ENCODE measurements at regions not wholly inside any gene's neighbourhood (a gene's known extent, or its start where the extent isn't known, plus 50 kb on each side); places are given as distances from the start of the nearest gene placed in this dataset.

GRCh38 chr21:25313829-25314228, 293.5 kb downstream of the MRPL39 start:
- TF ChIP-seq PBX3 (CRISPR knock-in tag; IDR thresholded peaks at IDR 0.05) (no peak), ZNF449 (tag by site-specific recombination; IDR thresholded peaks at IDR 0.05) (no peak), ZSCAN5A (tag by site-specific recombination; IDR thresholded peaks at IDR 0.05) (no peak), MYNN (tag by site-specific recombination; IDR thresholded peaks at IDR 0.05; ENCODE audit: borderline replicate concordance) (no peak), ZBTB10 (tag by site-specific recombination; IDR thresholded peaks at IDR 0.05) (no peak), ZNF398 (tag by site-specific recombination; IDR thresholded peaks at IDR 0.05) (no peak), ZNF266 (tag by site-specific recombination; IDR thresholded peaks at IDR 0.05; ENCODE audit: low read depth) (no peak), ZNF555 (tag by site-specific recombination; conservative IDR thresholded peaks at IDR 0.05) (no peak), REPIN1 (tag by site-specific recombination; IDR thresholded peaks at IDR 0.05; ENCODE audit: low read depth) (no peak), RBAK (tag by site-specific recombination; IDR thresholded peaks at IDR 0.05) (no peak), ZSCAN18 (tag by site-specific recombination; IDR thresholded peaks at IDR 0.05) (no peak)
- TF ChIP-seq, protein P1, sequence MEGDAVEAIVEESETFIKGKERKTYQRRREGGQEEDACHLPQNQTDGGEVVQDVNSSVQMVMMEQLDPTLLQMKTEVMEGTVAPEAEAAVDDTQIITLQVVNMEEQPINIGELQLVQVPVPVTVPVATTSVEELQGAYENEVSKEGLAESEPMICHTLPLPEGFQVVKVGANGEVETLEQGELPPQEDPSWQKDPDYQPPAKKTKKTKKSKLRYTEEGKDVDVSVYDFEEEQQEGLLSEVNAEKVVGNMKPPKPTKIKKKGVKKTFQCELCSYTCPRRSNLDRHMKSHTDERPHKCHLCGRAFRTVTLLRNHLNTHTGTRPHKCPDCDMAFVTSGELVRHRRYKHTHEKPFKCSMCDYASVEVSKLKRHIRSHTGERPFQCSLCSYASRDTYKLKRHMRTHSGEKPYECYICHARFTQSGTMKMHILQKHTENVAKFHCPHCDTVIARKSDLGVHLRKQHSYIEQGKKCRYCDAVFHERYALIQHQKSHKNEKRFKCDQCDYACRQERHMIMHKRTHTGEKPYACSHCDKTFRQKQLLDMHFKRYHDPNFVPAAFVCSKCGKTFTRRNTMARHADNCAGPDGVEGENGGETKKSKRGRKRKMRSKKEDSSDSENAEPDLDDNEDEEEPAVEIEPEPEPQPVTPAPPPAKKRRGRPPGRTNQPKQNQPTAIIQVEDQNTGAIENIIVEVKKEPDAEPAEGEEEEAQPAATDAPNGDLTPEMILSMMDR (tag by site-specific recombination; IDR thresholded peaks at IDR 0.05), result no peak
- TF ChIP-seq, protein P2, sequence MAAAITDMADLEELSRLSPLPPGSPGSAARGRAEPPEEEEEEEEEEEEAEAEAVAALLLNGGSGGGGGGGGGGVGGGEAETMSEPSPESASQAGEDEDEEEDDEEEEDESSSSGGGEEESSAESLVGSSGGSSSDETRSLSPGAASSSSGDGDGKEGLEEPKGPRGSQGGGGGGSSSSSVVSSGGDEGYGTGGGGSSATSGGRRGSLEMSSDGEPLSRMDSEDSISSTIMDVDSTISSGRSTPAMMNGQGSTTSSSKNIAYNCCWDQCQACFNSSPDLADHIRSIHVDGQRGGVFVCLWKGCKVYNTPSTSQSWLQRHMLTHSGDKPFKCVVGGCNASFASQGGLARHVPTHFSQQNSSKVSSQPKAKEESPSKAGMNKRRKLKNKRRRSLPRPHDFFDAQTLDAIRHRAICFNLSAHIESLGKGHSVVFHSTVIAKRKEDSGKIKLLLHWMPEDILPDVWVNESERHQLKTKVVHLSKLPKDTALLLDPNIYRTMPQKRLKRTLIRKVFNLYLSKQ (tag by site-specific recombination; IDR thresholded peaks at IDR 0.05; ENCODE audit: borderline replicate concordance), result no peak

All from HEK293 (cell line).